Activated naive CD8-positive, alpha-beta T cell (primary cell): ENCODE measurements at regions not wholly inside any gene's neighbourhood (a gene's known extent, or its start where the extent isn't known, plus 50 kb on each side); places are given as distances from the start of the nearest gene placed in this dataset.
"Not testable (repeated sequence)": the region's sequence is repeated elsewhere in the genome, so short reads cannot be mapped to it uniquely, and the experiment has no call there.

Experiments
- H3K27ac Mint-ChIP-seq: one replicate; pipeline ENCODE4 v1.8.0; 2021; ENCODE audit warnings: mixed read lengths
- H3K27me3 Mint-ChIP-seq: one replicate; pipeline ENCODE4 v1.8.0; 2021; ENCODE audit warnings: mixed read lengths
- H3K36me3 Mint-ChIP-seq: one replicate; pipeline ENCODE4 v1.8.0; 2021; ENCODE audit warnings: mixed read lengths
- H3K4me1 Mint-ChIP-seq: one replicate; pipeline ENCODE4 v1.8.0; 2021; ENCODE audit warnings: low read depth, mixed read lengths
- H3K4me3 Mint-ChIP-seq: one replicate; pipeline ENCODE4 v1.8.0; 2021; ENCODE audit warnings: mild to moderate bottlenecking, mixed read lengths
- H3K9me3 Mint-ChIP-seq: one replicate; pipeline ENCODE4 v1.8.0; 2021; ENCODE audit warnings: low read depth, mixed read lengths

GRCh38 chrX:65093658-65094057, 117.4 kb upstream of the ZC4H2 start:
- no peak overlapping the region for H3K27ac Mint-ChIP-seq
- H3K36me3 Mint-ChIP-seq = peaks cover 42% of the 10 kb centered on the region
- H3K4me1 Mint-ChIP-seq = no peaks in the 10 kb centered on the region
- peaks cover 24% of the 10 kb centered on the region for H3K9me3 Mint-ChIP-seq
- no peaks in the 10 kb centered on the region for H3K27me3 Mint-ChIP-seq
- no peak overlapping the region for H3K4me3 Mint-ChIP-seq

GRCh38 chrX:65073233-65073632, 97.0 kb upstream of the ZC4H2 start:
- no peak overlapping the region for H3K27ac Mint-ChIP-seq
- H3K36me3 Mint-ChIP-seq = peaks cover 64% of the 10 kb centered on the region
- H3K4me1 Mint-ChIP-seq = no peaks in the 10 kb centered on the region
- H3K4me3 Mint-ChIP-seq = no peak overlapping the region
- no peaks in the 10 kb centered on the region for H3K27me3 Mint-ChIP-seq
- peaks cover 23% of the 10 kb centered on the region for H3K9me3 Mint-ChIP-seq

GRCh38 chrX:65072590-65072989, 96.3 kb upstream of the ZC4H2 start:
- Mint-ChIP-seq H3K9me3 (peaks cover 17% of the 10 kb centered on the region), H3K4me3 (no peak overlapping the region), H3K4me1 (no peaks in the 10 kb centered on the region), H3K36me3 (peaks cover 63% of the 10 kb centered on the region), H3K27me3 (no peaks in the 10 kb centered on the region), H3K27ac (no peak overlapping the region)

GRCh38 chrX:65058626-65059025, 82.4 kb upstream of the ZC4H2 start:
- H3K9me3 Mint-ChIP-seq = peaks cover 11% of the 10 kb centered on the region
- not testable (repeated sequence) for H3K4me3 Mint-ChIP-seq, H3K27ac Mint-ChIP-seq, H3K27me3 Mint-ChIP-seq, H3K4me1 Mint-ChIP-seq
- H3K36me3 Mint-ChIP-seq = peaks cover 51% of the 10 kb centered on the region

GRCh38 chrX:65045001-65045400, 68.8 kb upstream of the ZC4H2 start:
- Mint-ChIP-seq H3K27me3 (no peaks in the 10 kb centered on the region), H3K27ac (no peak overlapping the region), H3K9me3 (peaks cover 7% of the 10 kb centered on the region), H3K4me1 (peaks cover 1% of the 10 kb centered on the region), H3K4me3 (no peak overlapping the region), H3K36me3 (peaks cover 19% of the 10 kb centered on the region)

- H3K27me3 Mint-ChIP-seq = no peaks in the 10 kb centered on the region
- no peaks in the 10 kb centered on the region for H3K36me3 Mint-ChIP-seq
These were observed 59.2 kb upstream of the ZC4H2 start for GRCh38 chrX:65035446-65035770.

GRCh38 chrX:65034668-65035445, 58.6 kb upstream of the ZC4H2 start, which contains the start of gene ZC3H12B:
ZC3H12B (plus strand) TSS chrX:65034826.
- peak within 1 kb of the TSS; percentile 94 for H3K4me3 Mint-ChIP-seq
- H3K4me1 Mint-ChIP-seq = peaks cover 37% of the 10 kb centered on the region
- no peaks in the 10 kb centered on the region for H3K9me3 Mint-ChIP-seq
- H3K27me3 Mint-ChIP-seq = no peaks in the 10 kb centered on the region
- no peaks in the 10 kb centered on the region for H3K36me3 Mint-ChIP-seq
- peak within 1 kb of the TSS; percentile 91 for H3K27ac Mint-ChIP-seq

More at GRCh38 chrX:65035446-65035770, 59.2 kb upstream of the ZC4H2 start:
- Mint-ChIP-seq H3K9me3 (no peaks in the 10 kb centered on the region), H3K27ac (peak overlapping the region; percentile 91), H3K4me3 (peak overlapping the region; percentile 94), H3K4me1 (peaks cover 37% of the 10 kb centered on the region)

GRCh38 chrX:65034292-65034667, 58.0 kb upstream of the ZC4H2 start:
- Mint-ChIP-seq H3K4me1 (peaks cover 38% of the 10 kb centered on the region), H3K4me3 (peak overlapping the region; percentile 94), H3K27me3 (no peaks in the 10 kb centered on the region), H3K27ac (peak overlapping the region; percentile 83), H3K36me3 (peaks cover 2% of the 10 kb centered on the region), H3K9me3 (no peaks in the 10 kb centered on the region)
